CD4-positive, alpha-beta T cell (primary cell): ENCODE measurements at regions not wholly inside any gene's neighbourhood (a gene's known extent, or its start where the extent isn't known, plus 50 kb on each side); places are given as distances from the start of the nearest gene placed in this dataset.

ENCODE experiments used
- ATAC-seq: fragments of 200-7000 bp; cut with Tn5 transposase; one replicate; pipeline ENCODE4 v1.10.0; 2022; ENCODE audit warnings: mild to moderate bottlenecking; ENCODE audit not compliant: poor library complexity
- CTCF ChIA-PET: fragments of 350-600 bp; sonication (Branson Sonifier 250); formaldehyde crosslinking; loops from one replicate; lab custom pipeline; 2021; ENCODE audit warnings: antibody characterized with exemption, inconsistent platforms; lab: Charles Lee
- POLR2A ChIA-PET: fragments of 350-600 bp; sonication (Branson Sonifier 250); formaldehyde crosslinking; loops from one replicate; lab custom pipeline; 2021; ENCODE audit warnings: antibody characterized with exemption, inconsistent platforms; lab: Charles Lee
- DNase-seq, 14 experiments: peaks; one replicate each; pipeline ENCODE4 v3.0.0-alpha.2; 2013 to 2020; ENCODE audit warnings: mixed read lengths in 2 of 14
- H3K27ac ChIP-seq, 2 donors: one replicate each; pipeline versions ENCODE4 v1.5.1 to v1.7.0; 2013; ENCODE audit warnings: low read length in 2 of 2, low read depth in 1 of 2, mild to moderate bottlenecking in 1 of 2
- H3K27me3 ChIP-seq, 2 experiments: 1 replicate in 1 of 2; 2 replicates in 1 of 2; pipeline versions ENCODE4 v1.6.1 to v1.7.0; 2013; ENCODE audit warnings: low read length in 2 of 2, control low read depth in 1 of 2, mild to moderate bottlenecking in 1 of 2, moderate library complexity in 1 of 2; ENCODE audit not compliant: insufficient read depth in 2 of 2, control insufficient read depth in 1 of 2
- H3K36me3 ChIP-seq: one replicate; pipeline ENCODE4 v1.6.1; 2013; ENCODE audit warnings: low read length, control low read depth; ENCODE audit not compliant: insufficient read depth
- H3K4me1 ChIP-seq: one replicate; pipeline ENCODE4 v1.6.1; 2013; ENCODE audit warnings: low read length, control low read depth; ENCODE audit not compliant: insufficient read depth
- H3K4me3 ChIP-seq: one replicate; pipeline ENCODE4 v1.5.1; 2013; ENCODE audit warnings: mild to moderate bottlenecking, low read length, moderate library complexity
- H3K9me3 ChIP-seq, 2 experiments: 1 replicate in 1 of 2; 2 replicates in 1 of 2; pipeline versions ENCODE4 v1.6.1 to v1.7.0; 2013; ENCODE audit warnings: low read length in 2 of 2, mild to moderate bottlenecking in 2 of 2, control low read depth in 1 of 2, moderate library complexity in 1 of 2; ENCODE audit not compliant: control insufficient read depth in 1 of 2, insufficient read depth in 1 of 2
- H3K27ac Mint-ChIP-seq: one replicate; pipeline ENCODE4 v1.8.0; 2020; ENCODE audit warnings: mixed read lengths
- H3K27me3 Mint-ChIP-seq: one replicate; pipeline ENCODE4 v1.8.0; 2021; ENCODE audit warnings: mixed read lengths
- H3K36me3 Mint-ChIP-seq: one replicate; pipeline ENCODE4 v1.8.0; 2021; ENCODE audit warnings: low read depth, mixed read lengths
- H3K4me1 Mint-ChIP-seq: one replicate; pipeline ENCODE4 v1.8.0; 2021; ENCODE audit warnings: low read depth, mixed read lengths
- H3K4me3 Mint-ChIP-seq: one replicate; pipeline ENCODE4 v1.8.0; 2020; ENCODE audit warnings: mild to moderate bottlenecking, mixed read lengths
- H3K9me3 Mint-ChIP-seq: one replicate; pipeline ENCODE4 v1.8.0; 2020; ENCODE audit warnings: mixed read lengths
- intact Hi-C, 2 experiments: fragments of 100-400 bp; cut with DNase I in 1 of 2; cut with micrococcal nuclease in 1 of 2; formaldehyde crosslinking; loops; one replicate each; pipeline versions ENCODE4 v1.15.1 to v1.9.0; 2023 to 2025; cut with DNase I, micrococcal nuclease
- TF ChIP-seq, protein P1 (sequence below): fragments of 200-600 bp; IDR thresholded peaks from one replicate; pipeline ENCODE4 v1.8.0; 2022; ENCODE audit warnings: antibody characterized with exemption, mild to moderate bottlenecking

DNA sequence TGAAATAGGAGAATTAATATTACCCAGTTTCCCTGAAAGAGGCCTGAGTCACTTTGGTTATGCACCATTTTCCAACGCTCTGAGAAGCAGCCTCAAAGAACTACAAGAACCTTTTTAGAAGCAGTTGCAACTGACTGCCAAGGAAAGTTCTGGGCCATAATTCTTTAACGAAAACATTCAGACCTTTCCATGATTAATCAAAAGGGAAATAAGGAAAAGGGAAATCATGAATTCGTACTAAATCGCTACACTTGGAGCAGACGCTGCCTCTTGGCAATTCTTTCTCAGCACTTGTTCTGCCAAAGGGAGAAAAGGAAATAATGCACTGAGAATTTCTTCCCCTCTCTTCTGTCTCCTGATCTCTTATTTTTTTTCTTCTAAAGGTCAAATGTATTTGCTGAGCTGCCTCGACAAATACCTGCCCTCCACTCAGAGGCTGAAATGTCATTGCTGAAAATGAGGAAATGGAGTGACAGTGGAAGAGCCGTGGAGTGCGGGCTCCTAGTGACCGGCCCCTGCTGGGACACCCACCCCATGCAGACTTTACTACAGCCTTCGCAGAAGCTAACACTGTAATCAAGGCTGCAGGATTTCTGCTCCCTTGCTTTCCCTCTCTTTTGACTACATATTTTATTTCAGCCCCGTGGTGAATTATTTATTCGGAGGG is 67.9 kb upstream of the GALNT2 start:
- Histone ChIP-seq H3K4me1 (no peaks in the 10 kb centered on the region), H3K27ac (no peak overlapping the region), H3K36me3 (no peaks in the 10 kb centered on the region), H3K9me3 (no peaks in the 10 kb centered on the region), H3K4me3 (no peak overlapping the region), H3K27me3 (no peaks in the 10 kb centered on the region)
- CTCF ChIA-PET: no interaction called here
- no peaks in the 10 kb centered on the region for H3K27me3 Mint-ChIP-seq
- H3K4me3 Mint-ChIP-seq: no peak overlapping the region
- TF ChIP-seq, protein P1, sequence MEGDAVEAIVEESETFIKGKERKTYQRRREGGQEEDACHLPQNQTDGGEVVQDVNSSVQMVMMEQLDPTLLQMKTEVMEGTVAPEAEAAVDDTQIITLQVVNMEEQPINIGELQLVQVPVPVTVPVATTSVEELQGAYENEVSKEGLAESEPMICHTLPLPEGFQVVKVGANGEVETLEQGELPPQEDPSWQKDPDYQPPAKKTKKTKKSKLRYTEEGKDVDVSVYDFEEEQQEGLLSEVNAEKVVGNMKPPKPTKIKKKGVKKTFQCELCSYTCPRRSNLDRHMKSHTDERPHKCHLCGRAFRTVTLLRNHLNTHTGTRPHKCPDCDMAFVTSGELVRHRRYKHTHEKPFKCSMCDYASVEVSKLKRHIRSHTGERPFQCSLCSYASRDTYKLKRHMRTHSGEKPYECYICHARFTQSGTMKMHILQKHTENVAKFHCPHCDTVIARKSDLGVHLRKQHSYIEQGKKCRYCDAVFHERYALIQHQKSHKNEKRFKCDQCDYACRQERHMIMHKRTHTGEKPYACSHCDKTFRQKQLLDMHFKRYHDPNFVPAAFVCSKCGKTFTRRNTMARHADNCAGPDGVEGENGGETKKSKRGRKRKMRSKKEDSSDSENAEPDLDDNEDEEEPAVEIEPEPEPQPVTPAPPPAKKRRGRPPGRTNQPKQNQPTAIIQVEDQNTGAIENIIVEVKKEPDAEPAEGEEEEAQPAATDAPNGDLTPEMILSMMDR: no peak
- no peaks in the 10 kb centered on the region for H3K9me3 Mint-ChIP-seq
- no peaks in the 10 kb centered on the region for H3K4me1 Mint-ChIP-seq
- no peaks in the 10 kb centered on the region for H3K36me3 Mint-ChIP-seq
- DNase-seq: no peak
- no peak for ATAC-seq
- POLR2A ChIA-PET: no interaction called here
- no peak overlapping the region for H3K27ac Mint-ChIP-seq
- intact Hi-C loops: no loop called here

DNA sequence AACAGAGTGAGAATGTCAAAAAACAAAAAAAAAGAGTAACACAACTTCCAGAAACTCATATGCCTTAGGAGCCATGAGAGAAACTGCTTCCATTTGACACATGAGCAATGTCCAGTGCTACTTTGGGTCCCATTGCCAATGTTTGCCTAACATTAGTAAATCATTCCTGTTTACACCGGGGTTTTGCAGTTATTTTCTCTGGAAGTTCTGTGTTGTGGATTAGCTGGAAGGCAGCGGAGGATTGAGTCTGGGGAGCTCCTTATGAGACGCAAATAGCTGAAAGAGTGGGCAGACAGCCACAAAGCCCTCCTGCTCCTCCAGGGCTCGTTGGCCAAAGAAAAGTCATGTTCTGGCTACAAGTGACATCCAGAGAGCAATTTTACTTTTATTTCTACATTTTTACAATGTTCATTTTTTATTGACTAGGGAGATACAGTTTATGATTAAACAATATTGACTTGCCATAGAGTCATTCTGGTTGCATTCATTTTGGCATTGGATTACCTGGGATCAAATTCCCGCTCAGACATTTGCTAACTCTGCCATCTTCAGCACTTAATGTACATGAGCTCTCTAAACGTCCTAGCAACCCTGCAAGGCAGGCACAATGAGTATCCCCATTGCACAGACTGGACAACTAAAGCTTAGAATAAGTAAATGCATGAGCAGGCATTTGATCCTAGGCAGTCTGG is 66.4 kb upstream of the GALNT2 start:
- Histone ChIP-seq H3K27me3 (no peaks in the 10 kb centered on the region), H3K4me1 (no peaks in the 10 kb centered on the region), H3K36me3 (no peaks in the 10 kb centered on the region), H3K27ac (no peak overlapping the region), H3K9me3 (no peaks in the 10 kb centered on the region), H3K4me3 (no peak overlapping the region)
- CTCF ChIA-PET: no interaction called here
- Mint-ChIP-seq H3K4me3 (no peak overlapping the region), H3K36me3 (no peaks in the 10 kb centered on the region), H3K27me3 (peaks cover 3% of the 10 kb centered on the region), H3K9me3 (no peaks in the 10 kb centered on the region), H3K4me1 (no peaks in the 10 kb centered on the region), H3K27ac (no peak overlapping the region)
- intact Hi-C loops: no loop called here
- no peak for DNase-seq
- no peak for ATAC-seq
- TF ChIP-seq, protein P1: no peak
- POLR2A ChIA-PET: no interaction called here

DNA sequence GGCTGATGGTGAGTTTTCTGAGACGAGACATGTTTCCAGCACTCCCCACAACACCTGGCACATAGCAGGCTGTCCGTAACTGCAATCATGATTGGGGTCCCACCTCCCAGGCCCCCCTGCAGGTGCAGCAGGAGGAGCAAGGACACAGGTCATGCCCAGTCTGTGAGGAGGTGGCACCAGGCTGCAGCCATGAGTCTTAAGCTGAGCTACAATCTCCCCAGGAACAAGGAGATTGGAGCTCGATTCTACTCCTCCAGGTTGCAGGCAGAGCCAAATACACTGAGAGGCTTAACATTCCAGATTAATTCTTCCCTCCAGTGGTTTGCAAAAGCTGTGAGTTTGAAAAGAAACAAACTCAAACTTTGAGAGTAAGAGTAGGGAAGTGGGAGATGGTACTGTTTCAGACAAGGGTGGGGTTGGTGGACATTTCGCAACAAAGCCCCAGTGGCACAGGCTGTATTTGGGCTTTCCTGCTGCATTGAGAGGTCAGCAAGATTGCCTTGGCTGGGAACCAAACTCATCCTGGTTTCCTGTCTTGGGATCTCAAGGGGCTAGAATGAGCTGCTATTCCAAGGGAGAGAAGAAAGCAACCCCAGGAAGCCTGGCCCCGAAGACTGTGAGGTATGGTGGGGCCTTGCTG is 64.8 kb upstream of the GALNT2 start:
- POLR2A ChIA-PET: no interaction called here
- intact Hi-C loops: no loop called here
- ATAC-seq: no peak
- Histone ChIP-seq H3K36me3 (no peaks in the 10 kb centered on the region), H3K4me3 (no peak overlapping the region), H3K27ac (no peak overlapping the region), H3K27me3 (no peaks in the 10 kb centered on the region), H3K4me1 (no peaks in the 10 kb centered on the region), H3K9me3 (no peaks in the 10 kb centered on the region)
- Mint-ChIP-seq H3K27ac (no peak overlapping the region), H3K4me1 (no peaks in the 10 kb centered on the region), H3K36me3 (no peaks in the 10 kb centered on the region), H3K9me3 (no peaks in the 10 kb centered on the region), H3K27me3 (peaks cover 3% of the 10 kb centered on the region), H3K4me3 (no peak overlapping the region)
- CTCF ChIA-PET: no interaction called here
- TF ChIP-seq, protein P1: no peak
- no peak for DNase-seq
